Osteoblast (primary cell): ENCODE measurements at regions not wholly inside any gene's neighbourhood (a gene's known extent, or its start where the extent isn't known, plus 50 kb on each side); places are given as distances from the start of the nearest gene placed in this dataset.

Experiments used
- DNase-seq: peaks from one replicate; pipeline ENCODE4 v3.0.0; 2011; ENCODE audit warnings: low spot score, mixed read lengths; ENCODE audit not compliant: insufficient read length; ENCODE audit errors: missing footprints
- H2AFZ ChIP-seq: 2 replicates; pipeline ENCODE4 v1.6.0; 2011; ENCODE audit warnings: mild to moderate bottlenecking, low read length
- H3K27ac ChIP-seq: 2 replicates; pipeline ENCODE4 v1.5.1; 2011; ENCODE audit warnings: mild to moderate bottlenecking, low read depth, low read length, moderate library complexity
- H3K27me3 ChIP-seq: 2 replicates; pipeline ENCODE4 v1.6.0; 2012; ENCODE audit warnings: mild to moderate bottlenecking, control low read depth, inconsistent platforms, low read length, moderate library complexity; ENCODE audit not compliant: insufficient read depth
- H3K36me3 ChIP-seq: 2 replicates; pipeline ENCODE4 v1.5.1; 2011; ENCODE audit warnings: mild to moderate bottlenecking, low read length, control low read depth, moderate library complexity; ENCODE audit not compliant: insufficient read depth
- H3K4me1 ChIP-seq: 2 replicates; pipeline ENCODE4 v1.5.1; 2011; ENCODE audit warnings: mild to moderate bottlenecking, low read length, control low read depth, moderate library complexity; ENCODE audit not compliant: insufficient read depth
- H3K4me2 ChIP-seq: 2 replicates; pipeline ENCODE4 v1.6.0; 2011; ENCODE audit warnings: mild to moderate bottlenecking, low read length; ENCODE audit not compliant: insufficient read depth
- H3K4me3 ChIP-seq: fragments of 200-600 bp; sonication (generic); 3 replicates; pipeline ENCODE4 v1.5.1; 2012; ENCODE audit warnings: mild to moderate bottlenecking, low read length, inconsistent platforms; ENCODE audit not compliant: insufficient read depth
- H3K79me2 ChIP-seq: 2 replicates; pipeline ENCODE4 v1.6.0; 2012; ENCODE audit warnings: mild to moderate bottlenecking, low read length, control low read depth, inconsistent platforms; ENCODE audit not compliant: insufficient read depth
- H3K9me3 ChIP-seq: 2 replicates; pipeline ENCODE4 v1.5.1; 2011; ENCODE audit warnings: low read depth, low read length, control low read depth
- H4K20me1 ChIP-seq: 2 replicates; pipeline ENCODE4 v1.6.0; 2012; ENCODE audit warnings: mild to moderate bottlenecking, low read length, control low read depth; ENCODE audit not compliant: insufficient read depth
- TF ChIP-seq, protein P1 (sequence below): IDR thresholded peaks from 2 replicates; pipeline ENCODE4 v1.5.1; 2011; ENCODE audit warnings: mild to moderate bottlenecking, low read depth, low read length, moderate library complexity; ENCODE audit errors: extremely low read depth

DNA sequence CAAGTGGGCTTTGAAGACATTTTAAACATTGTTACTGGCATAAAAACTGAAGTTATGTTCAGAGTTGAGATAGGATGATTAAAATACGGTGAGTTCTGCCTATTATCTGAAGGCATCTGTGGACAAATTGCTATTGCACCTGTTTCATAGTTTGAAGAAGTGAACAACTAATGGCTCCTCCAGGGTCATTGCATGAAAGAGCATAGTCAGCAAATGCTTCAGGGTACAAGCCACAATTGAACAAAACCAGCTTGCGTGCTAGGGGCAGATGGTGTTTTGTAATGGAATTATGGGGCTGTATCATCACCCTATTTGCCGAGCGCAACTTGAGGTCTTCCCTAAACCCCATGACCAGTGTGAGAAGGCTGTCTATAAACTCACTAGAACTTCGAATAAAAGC lies 369.1 kb downstream of the MTRR start:
- H3K36me3 ChIP-seq: no peaks in the 10 kb centered on the region
- H3K4me3 ChIP-seq: no peak overlapping the region
- TF ChIP-seq, protein P1, sequence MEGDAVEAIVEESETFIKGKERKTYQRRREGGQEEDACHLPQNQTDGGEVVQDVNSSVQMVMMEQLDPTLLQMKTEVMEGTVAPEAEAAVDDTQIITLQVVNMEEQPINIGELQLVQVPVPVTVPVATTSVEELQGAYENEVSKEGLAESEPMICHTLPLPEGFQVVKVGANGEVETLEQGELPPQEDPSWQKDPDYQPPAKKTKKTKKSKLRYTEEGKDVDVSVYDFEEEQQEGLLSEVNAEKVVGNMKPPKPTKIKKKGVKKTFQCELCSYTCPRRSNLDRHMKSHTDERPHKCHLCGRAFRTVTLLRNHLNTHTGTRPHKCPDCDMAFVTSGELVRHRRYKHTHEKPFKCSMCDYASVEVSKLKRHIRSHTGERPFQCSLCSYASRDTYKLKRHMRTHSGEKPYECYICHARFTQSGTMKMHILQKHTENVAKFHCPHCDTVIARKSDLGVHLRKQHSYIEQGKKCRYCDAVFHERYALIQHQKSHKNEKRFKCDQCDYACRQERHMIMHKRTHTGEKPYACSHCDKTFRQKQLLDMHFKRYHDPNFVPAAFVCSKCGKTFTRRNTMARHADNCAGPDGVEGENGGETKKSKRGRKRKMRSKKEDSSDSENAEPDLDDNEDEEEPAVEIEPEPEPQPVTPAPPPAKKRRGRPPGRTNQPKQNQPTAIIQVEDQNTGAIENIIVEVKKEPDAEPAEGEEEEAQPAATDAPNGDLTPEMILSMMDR: no peak
- H3K79me2 ChIP-seq: no peaks in the 10 kb centered on the region
- no peak overlapping the region for H2AFZ ChIP-seq
- H3K4me1 ChIP-seq: no peaks in the 10 kb centered on the region
- no peaks in the 10 kb centered on the region for H4K20me1 ChIP-seq
- no peaks in the 10 kb centered on the region for H3K27me3 ChIP-seq
- DNase-seq: no peak
- no peak overlapping the region for H3K27ac ChIP-seq
- no peaks in the 10 kb centered on the region for H3K9me3 ChIP-seq
- no peak overlapping the region for H3K4me2 ChIP-seq

DNA sequence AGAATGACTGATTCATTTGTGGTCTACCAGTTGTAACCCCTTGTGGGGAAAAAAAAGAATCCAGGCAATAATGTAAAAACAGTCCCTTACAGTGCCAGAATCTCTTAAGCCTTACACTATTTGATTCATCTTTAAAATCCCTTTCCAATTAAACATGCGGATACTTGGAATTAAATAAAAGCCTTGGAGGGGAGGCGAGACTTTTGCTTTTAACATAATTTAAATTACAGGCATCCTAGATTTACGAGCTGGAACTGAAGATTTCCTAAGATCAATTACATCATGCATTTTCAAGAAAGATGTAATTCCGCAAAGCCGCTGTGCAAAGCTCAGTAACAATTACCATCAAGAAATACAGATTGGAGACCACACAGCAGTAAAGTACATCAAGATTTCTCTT lies 370.2 kb downstream of the MTRR start:
- Histone ChIP-seq H3K36me3 (no peaks in the 10 kb centered on the region), H3K27ac (no peak overlapping the region), H4K20me1 (no peaks in the 10 kb centered on the region), H3K79me2 (no peaks in the 10 kb centered on the region), H3K9me3 (no peaks in the 10 kb centered on the region), H3K4me1 (no peaks in the 10 kb centered on the region), H3K27me3 (no peaks in the 10 kb centered on the region), H2AFZ (no peak overlapping the region), H3K4me2 (no peak overlapping the region), H3K4me3 (no peak overlapping the region)
- TF ChIP-seq, protein P1: no peak
- DNase-seq: no peak

DNA sequence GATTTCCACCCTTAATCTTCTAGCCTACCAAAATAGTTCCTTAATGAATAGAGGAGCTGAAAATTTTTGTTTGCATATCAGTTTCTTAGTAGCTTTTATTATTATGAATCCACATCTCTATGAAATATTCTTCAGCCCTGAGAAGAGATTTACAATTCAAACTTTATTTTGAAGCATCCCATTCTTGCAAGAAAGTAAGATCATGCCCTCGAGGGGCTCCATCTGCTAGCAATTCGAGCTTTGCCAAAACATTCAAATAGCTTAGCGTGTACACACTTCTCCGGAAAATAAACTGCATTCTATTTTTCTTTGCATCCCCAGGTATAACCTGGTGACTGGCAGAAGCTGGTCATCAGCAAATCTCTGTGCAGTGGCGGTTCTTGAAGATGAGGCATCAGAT lies 370.7 kb downstream of the MTRR start:
- no peaks in the 10 kb centered on the region for H4K20me1 ChIP-seq
- DNase-seq: no peak
- H3K4me1 ChIP-seq: no peaks in the 10 kb centered on the region
- TF ChIP-seq, protein P1: no peak
- no peak overlapping the region for H3K4me3 ChIP-seq
- no peaks in the 10 kb centered on the region for H3K79me2 ChIP-seq
- no peak overlapping the region for H3K27ac ChIP-seq
- H3K9me3 ChIP-seq: no peaks in the 10 kb centered on the region
- no peak overlapping the region for H2AFZ ChIP-seq
- H3K36me3 ChIP-seq: no peaks in the 10 kb centered on the region
- H3K4me2 ChIP-seq: no peak overlapping the region
- H3K27me3 ChIP-seq: no peaks in the 10 kb centered on the region

DNA sequence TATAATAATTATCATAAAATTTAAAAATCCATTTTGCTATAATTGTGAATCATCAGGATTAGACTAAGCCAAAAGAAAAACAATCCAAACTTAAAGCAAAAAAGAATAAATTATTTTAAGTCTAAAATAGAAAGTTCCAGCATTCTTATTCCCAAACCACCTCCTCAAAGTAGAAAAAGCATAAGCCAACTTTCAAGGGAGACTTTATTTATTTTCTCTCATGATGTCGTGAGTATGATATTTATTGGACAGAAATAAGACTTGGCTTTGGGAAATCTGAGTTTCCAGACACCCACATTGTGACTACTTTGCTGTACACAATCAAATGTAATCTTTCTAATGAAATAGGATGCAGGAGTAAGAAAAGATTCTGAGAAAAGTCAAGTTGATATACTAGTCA lies 372.1 kb downstream of the MTRR start:
- Histone ChIP-seq H3K27me3 (no peaks in the 10 kb centered on the region), H3K4me3 (no peak overlapping the region), H3K36me3 (no peaks in the 10 kb centered on the region), H3K9me3 (no peaks in the 10 kb centered on the region), H3K4me2 (no peak overlapping the region), H2AFZ (no peak overlapping the region), H3K4me1 (no peaks in the 10 kb centered on the region), H3K27ac (no peak overlapping the region), H3K79me2 (no peaks in the 10 kb centered on the region), H4K20me1 (no peaks in the 10 kb centered on the region)
- TF ChIP-seq, protein P1: no peak
- no peak for DNase-seq
